Hematopoietic multipotent progenitor cell treated with erythropoietin and hydrocortisone succinate and interleukin-3 and kit ligand, for 17 days (in vitro differentiated cells): ENCODE measurements at regions not wholly inside any gene's neighbourhood (a gene's known extent, or its start where the extent isn't known, plus 50 kb on each side); places are given as distances from the start of the nearest gene placed in this dataset.

ENCODE experiments used
- DNase-seq: peaks from one replicate; pipeline ENCODE4 v3.0.0-alpha.2; 2015; ENCODE audit warnings: low spot score

DNA sequence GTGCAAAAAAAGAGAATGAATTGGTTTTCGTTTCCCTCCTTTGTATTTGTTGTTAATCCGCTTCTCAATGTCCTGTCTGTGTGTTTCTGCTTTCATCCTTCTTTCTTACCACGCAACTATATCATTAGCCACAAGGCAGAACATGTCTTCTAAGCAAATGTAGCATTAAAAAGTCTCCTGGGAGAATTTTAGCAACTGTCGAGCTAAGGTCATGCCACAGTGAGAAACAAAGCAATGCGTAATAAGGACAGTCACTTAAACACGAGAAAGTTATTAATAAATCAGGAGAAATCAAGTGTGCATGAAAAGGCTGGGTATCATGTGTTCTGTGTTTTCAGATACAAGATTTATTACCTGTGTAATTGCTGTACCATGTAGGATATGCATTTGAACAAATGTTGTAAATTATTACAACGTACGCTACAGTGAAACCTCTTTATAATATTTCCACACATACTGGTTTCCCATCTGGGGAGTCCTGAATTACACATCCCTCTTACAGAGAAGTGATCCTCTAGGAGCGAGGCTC is 890.8 kb downstream of the TRIML1 start:
- DNase-seq, result no peak

DNA sequence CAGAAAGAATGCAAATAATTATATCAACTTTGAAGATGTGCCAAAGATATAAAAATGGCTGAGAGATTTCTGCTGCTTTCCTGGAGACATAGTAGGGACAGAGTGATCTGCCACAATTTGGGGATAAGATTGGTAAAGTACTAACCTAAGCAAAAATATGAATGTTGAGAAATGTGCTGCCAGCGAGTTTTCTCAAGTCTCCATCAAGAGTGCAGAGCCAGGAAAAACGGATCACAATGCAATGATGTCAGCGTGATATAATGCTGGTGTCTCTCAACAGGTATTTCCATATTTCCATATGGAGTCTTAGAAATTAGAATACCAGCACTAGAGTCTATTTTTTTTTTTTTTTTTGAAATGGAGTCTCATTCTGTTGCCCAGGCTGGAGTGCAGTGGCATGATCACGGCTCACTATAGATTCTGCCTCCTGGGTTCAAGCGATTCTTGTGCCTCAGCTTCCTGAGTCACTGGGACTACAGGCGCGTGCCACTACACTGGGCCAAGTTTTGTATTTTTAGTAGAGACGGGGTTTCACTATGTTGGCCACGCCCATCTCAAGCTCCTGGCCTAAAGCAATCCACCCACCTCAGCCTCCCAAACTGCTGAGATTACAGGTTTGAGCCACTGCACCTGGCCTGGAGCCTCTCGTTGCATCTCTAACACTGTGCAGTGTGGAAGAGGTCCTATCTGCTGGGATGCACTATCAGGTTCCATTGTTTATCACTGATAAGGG is 893.5 kb downstream of the TRIML1 start:
- no peak for DNase-seq

GRCh38 chr4:189033801-189034347 is 894.6 kb downstream of the TRIML1 start:
- DNase-seq, result no peak

DNA sequence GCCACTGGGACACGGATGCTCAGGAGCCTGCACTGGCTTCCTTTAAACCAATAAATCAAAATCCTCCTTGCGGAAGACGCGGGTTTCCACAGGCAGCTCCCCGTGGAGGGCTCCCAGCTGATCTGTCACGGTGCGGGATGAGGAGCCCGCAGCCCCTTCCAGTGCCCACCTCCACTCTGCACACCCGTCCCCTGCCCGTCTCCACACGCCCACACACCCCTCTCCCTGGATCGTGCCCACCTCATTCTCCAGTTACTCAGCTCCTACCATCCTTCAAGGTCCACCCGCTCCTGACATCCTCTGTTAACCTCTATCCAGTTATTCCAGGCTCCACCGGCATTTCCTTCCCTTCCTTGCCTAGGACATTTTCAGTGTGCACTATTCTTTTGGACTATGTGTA is 895.9 kb downstream of the TRIML1 start:
- no peak for DNase-seq

DNA sequence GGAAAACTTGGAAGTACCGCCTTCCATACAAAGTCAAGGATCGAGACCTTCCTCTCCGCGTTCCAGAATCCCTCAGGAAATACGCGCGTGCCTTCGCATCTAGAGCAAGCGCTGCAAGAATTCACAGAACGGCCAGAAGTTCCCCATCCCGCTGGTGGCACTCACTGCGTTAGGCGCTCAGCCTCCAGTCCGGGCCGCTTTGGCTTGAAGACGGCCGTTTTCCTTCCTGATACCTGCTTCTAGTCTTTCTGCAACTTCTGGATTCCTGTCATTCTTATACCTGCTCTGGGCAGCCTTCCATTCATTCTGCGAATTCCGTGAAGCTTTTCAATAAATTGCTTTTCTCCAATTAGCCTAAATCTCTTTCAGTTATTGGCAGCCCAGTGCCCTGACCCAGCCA is 896.4 kb downstream of the TRIML1 start:
- DNase-seq, result no peak

GRCh38 chr4:189036906-189037305 is 897.7 kb downstream of the TRIML1 start:
- DNase-seq, result no peak

GRCh38 chr4:189046642-189047041 is 894.0 kb upstream of the FRG1 start:
- no peak for DNase-seq

- no peak for DNase-seq
Observed at GRCh38 chr4:189048119-189048518, 892.6 kb upstream of the FRG1 start.

- no peak for DNase-seq
Observed at GRCh38 chr4:189049682-189050081, 891.0 kb upstream of the FRG1 start.

DNA sequence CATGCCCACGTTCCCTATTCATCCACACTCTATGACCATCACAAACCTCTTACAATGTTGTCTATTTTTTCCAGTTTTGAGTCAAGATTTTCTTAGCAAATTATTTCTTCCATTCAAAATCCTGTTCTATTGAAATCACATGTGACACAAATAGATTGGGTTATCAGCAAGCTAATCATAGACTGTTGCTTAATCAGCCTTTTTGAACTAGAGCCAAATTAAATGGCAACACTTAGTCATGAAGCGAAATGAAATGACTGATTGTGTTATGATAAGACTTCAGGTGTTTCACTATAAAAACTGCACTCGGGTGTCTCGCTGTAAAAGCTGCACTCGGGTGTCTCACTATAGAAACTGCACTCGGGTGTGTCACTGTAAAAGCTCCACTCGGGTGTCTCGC is 890.0 kb upstream of the FRG1 start:
- no peak for DNase-seq

GRCh38 chr4:189053621-189054020 is 887.1 kb upstream of the FRG1 start:
- DNase-seq, result no peak

- DNase-seq, result no peak
Observed at GRCh38 chr4:189060104-189060503, 880.6 kb upstream of the FRG1 start.

GRCh38 chr4:189062047-189062820 is 878.4 kb upstream of the FRG1 start:
- DNase-seq, result no peak

- DNase-seq, result no peak
Observed at GRCh38 chr4:189069772-189070171, 870.9 kb upstream of the FRG1 start.

GRCh38 chr4:189071241-189071640 is 869.4 kb upstream of the FRG1 start:
- DNase-seq, result no peak

- DNase-seq, result no peak
Observed at GRCh38 chr4:189073739-189074138, 866.9 kb upstream of the FRG1 start.

- no peak for DNase-seq
Observed at GRCh38 chr4:189081826-189082225, 858.8 kb upstream of the FRG1 start.

DNA sequence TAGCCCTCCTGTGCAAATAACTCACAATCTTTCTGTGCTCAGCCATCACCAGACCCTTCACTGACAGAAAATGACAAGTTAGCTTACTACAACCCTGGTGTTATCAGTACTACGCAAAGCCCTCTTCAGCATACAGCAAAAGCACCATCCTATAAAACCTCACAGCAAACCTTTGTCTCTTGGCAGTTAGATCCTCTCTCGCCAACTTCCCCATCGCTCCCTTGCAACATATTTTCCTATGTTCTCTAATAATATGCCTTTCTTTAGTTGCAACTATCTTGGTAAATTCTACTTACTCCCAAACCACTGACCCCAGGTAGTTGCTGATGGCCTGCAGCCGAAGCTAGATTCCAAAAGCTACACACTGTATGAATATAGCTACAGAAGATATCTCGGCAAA is 856.9 kb upstream of the FRG1 start:
- DNase-seq, result no peak

DNA sequence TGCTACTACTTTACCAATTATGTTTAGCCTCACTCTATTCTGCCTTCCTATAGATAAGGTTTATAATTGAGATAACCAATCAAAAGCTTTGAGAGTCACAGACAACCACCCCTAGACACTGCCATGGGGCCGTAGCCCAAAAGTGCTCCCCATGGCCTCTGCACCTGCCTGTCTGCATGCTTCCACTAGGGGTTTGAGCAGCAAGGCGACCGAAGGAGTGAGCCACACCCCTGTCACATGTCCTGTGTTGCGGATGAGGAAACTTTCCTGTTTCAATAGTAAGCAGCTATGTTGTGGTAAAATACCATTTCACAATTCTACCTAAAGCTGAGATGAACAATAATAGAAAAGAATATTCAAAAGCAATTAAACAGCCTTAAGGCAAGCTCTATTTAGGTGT is 856.0 kb upstream of the FRG1 start:
- no peak for DNase-seq

DNA sequence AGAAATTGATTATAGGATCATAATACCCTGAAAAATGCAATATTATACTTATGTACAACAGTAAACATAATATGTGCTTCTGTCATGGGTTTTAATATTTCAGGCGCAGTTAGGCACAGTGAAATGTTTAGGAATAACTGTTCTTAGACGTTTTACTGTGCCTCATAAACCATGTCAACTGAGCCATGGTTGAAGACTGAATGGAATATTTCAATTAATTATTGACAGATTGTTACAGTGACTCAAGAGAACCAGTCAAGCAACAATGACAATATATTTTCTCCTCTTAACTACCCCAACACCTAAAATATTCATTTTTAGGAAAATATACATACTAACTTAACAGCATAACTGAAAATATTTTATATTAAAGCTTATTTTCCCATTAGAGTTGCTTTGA is 852.7 kb upstream of the FRG1 start:
- no peak for DNase-seq

GRCh38 chr4:189088780-189089179 is 851.9 kb upstream of the FRG1 start:
- no peak for DNase-seq

- no peak for DNase-seq
Observed at GRCh38 chr4:189090174-189090814, 850.4 kb upstream of the FRG1 start.

GRCh38 chr4:189092581-189092980 is 848.1 kb upstream of the FRG1 start:
- DNase-seq, result no peak
